NCI-H774 (cell line): ENCODE measurements at regions not wholly inside any gene's neighbourhood (a gene's known extent, or its start where the extent isn't known, plus 50 kb on each side); places are given as distances from the start of the nearest gene placed in this dataset.

Experiments used
- DNase-seq: peaks from one replicate; lab custom pipeline; 2025; lab: John Stamatoyannopoulos, UW

GRCh38 chr5:147037515-147038205, 159.1 kb upstream of the PPP2R2B start:
- no peak for DNase-seq

GRCh38 chr5:147040856-147041255, 162.3 kb upstream of the PPP2R2B start:
- no peak for DNase-seq

GRCh38 chr5:147044572-147045273, 166.2 kb upstream of the PPP2R2B start:
- no peak for DNase-seq

GRCh38 chr5:147045290-147045689, 166.7 kb upstream of the PPP2R2B start:
- DNase-seq = no peak

GRCh38 chr5:147046281-147046680, 167.7 kb upstream of the PPP2R2B start:
- DNase-seq = no peak

- DNase-seq = no peak
These were observed 168.3 kb upstream of the PPP2R2B start for GRCh38 chr5:147046894-147047293.

- no peak for DNase-seq
These were observed 171.2 kb upstream of the PPP2R2B start for GRCh38 chr5:147049764-147050163.

GRCh38 chr5:147050172-147050571, 171.6 kb upstream of the PPP2R2B start:
- DNase-seq = no peak

- DNase-seq = no peak
These were observed 172.6 kb upstream of the PPP2R2B start for GRCh38 chr5:147051193-147051592.

GRCh38 chr5:147052519-147052918, 174.0 kb upstream of the PPP2R2B start:
- no peak for DNase-seq

GRCh38 chr5:147055089-147055826, 176.7 kb upstream of the PPP2R2B start:
- DNase-seq = no peak

GRCh38 chr5:147055850-147056566, 177.5 kb upstream of the PPP2R2B start:
- no peak for DNase-seq

- no peak for DNase-seq
These were observed 177.8 kb upstream of the STK32A start for GRCh38 chr5:147057051-147057450.

GRCh38 chr5:147061431-147061830, 173.4 kb upstream of the STK32A start:
- no peak for DNase-seq

- DNase-seq = no peak
These were observed 172.4 kb upstream of the STK32A start for GRCh38 chr5:147062427-147062826.

- DNase-seq = no peak
These were observed 170.9 kb upstream of the STK32A start for GRCh38 chr5:147063943-147064342.

- DNase-seq = no peak
These were observed 169.8 kb upstream of the STK32A start for GRCh38 chr5:147065071-147065470.

- no peak for DNase-seq
These were observed 165.8 kb upstream of the STK32A start for GRCh38 chr5:147068998-147069397.

GRCh38 chr5:147072622-147073021, 162.2 kb upstream of the STK32A start:
- DNase-seq = peak; percentile 86

GRCh38 chr5:147073098-147073497, 161.7 kb upstream of the STK32A start:
- peak; percentile 86 for DNase-seq

- no peak for DNase-seq
These were observed 159.6 kb upstream of the STK32A start for GRCh38 chr5:147075187-147075586.

GRCh38 chr5:147080391-147080790, 154.4 kb upstream of the STK32A start:
- no peak for DNase-seq
